Stomach (tissue), 4 donors: ENCODE measurements at regions not wholly inside any gene's neighbourhood (a gene's known extent, or its start where the extent isn't known, plus 50 kb on each side); places are given as distances from the start of the nearest gene placed in this dataset.

Source experiments
- EP300 ChIP-seq: sonication (generic); formaldehyde crosslinking; IDR thresholded peaks from one replicate; pipeline ENCODE4 v1.6.1; 2017; ENCODE audit warnings: antibody characterized with exemption
- POLR2A ChIP-seq, 4 donors: fragments of 450-650 bp; IDR thresholded peaks; one replicate each; pipeline ENCODE4 v1.6.1; 2016; ENCODE audit warnings: antibody characterized with exemption in 4 of 4, control low read depth in 2 of 4, mild to moderate bottlenecking in 1 of 4, moderate library complexity in 1 of 4
- POLR2AphosphoS5 ChIP-seq, 3 donors: sonication (generic); formaldehyde crosslinking; IDR thresholded peaks; one replicate each; pipeline ENCODE4 v1.6.1; 2016; ENCODE audit warnings: antibody characterized with exemption in 3 of 3
- TF ChIP-seq, protein P1 (sequence below), 7 experiments: fragments of 450-650 bp in 4 of 7; fragments of 200-600 bp in 3 of 7; sonication (generic) in 3 of 7; IDR thresholded peaks; one replicate each; pipeline ENCODE4 v1.5.1; 2016 to 2019; ENCODE audit warnings: antibody characterized with exemption in 7 of 7, control low read depth in 2 of 7, mild to moderate bottlenecking in 1 of 7

DNA sequence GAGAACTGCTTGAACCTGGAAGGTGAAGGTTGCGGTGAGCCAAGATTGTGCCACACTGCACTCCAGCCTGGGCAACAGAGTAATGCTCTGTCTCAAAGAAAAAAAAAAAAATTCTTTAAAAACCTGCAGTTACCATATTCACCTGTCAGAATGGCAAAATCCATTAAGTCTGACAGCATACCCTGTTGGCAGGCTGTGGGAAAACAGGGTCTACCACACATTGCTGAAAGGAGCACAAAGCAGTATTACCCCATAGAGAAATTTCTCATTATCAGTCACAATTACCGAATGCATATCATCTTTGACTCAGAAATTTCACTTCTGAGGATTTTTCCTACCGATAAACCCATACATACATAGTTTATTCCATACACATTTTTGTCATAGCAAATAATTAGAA lies 264.1 kb upstream of the SLCO3A1 start:
- TF ChIP-seq, protein P1, sequence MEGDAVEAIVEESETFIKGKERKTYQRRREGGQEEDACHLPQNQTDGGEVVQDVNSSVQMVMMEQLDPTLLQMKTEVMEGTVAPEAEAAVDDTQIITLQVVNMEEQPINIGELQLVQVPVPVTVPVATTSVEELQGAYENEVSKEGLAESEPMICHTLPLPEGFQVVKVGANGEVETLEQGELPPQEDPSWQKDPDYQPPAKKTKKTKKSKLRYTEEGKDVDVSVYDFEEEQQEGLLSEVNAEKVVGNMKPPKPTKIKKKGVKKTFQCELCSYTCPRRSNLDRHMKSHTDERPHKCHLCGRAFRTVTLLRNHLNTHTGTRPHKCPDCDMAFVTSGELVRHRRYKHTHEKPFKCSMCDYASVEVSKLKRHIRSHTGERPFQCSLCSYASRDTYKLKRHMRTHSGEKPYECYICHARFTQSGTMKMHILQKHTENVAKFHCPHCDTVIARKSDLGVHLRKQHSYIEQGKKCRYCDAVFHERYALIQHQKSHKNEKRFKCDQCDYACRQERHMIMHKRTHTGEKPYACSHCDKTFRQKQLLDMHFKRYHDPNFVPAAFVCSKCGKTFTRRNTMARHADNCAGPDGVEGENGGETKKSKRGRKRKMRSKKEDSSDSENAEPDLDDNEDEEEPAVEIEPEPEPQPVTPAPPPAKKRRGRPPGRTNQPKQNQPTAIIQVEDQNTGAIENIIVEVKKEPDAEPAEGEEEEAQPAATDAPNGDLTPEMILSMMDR (IDR thresholded peaks at IDR 0.05): no peak
- TF ChIP-seq EP300: no peak
- TF ChIP-seq POLR2AphosphoS5 (IDR thresholded peaks at IDR 0.05): no peak
- no peak for TF ChIP-seq POLR2A (IDR thresholded peaks at IDR 0.05)
